ENCODE measurements at regions not wholly inside any gene's neighbourhood (a gene's known extent, or its start where the extent isn't known, plus 50 kb on each side); places are given as distances from the start of the nearest gene placed in this dataset.

DNA sequence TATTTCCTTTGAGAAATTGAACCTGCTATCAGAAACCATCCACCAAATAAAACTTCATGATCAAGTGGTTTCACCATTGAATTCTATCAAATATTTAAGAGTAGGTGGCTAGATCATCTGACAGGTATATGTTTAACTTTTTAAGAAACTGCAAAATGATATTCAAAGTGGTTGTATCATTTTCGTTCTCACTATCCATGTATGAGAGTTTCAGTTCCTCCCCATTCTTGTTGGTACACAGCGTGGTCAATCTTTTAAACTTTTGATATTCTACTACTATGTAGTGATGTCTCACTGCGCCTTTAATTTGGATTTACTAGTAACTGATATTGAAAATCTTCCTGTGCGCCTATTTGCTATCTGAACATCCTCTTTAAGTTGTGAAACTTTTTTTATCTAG, 163.7 kb downstream of the CYB561 start (continued):
- no peak for TF ChIP-seq ZNF318 (IDR thresholded peaks at IDR 0.05; ENCODE audit: borderline replicate concordance in 1 of 2, low read depth in 1 of 2)
- no peak for TF ChIP-seq BDP1 (IDR thresholded peaks at IDR 0.05; ENCODE audit: insufficient read depth, insufficient read length)

DNA sequence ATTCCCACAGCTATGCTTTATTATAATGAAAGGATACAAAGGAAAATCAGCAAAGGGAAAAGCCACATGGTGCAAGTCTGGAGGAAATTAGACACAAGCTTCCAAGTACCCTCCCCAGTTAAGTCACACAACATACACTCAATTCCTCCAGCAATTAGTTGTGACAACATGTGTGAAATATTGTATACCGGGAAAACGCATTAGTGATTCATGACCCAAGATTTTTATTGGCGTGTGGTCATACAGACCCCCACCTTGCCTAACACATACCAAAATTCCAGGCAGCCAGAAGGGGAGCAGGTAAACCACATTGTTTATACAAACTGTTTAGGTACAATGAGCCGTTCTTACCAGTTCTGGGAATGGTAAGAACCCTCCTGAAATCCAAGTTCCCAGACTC, 160.6 kb downstream of the CYB561 start:
- Histone ChIP-seq H3K4me1 (replicated peaks in 1 of 2; ENCODE audit: control insufficient read depth in 2 of 2, insufficient read depth in 2 of 2, low read length in 2 of 2) (no peaks in the 10 kb centered on the region), H3K79me2 (ENCODE audit: control insufficient read depth, insufficient read depth, low read length) (no peaks in the 10 kb centered on the region), H4K20me1 (replicated peaks; ENCODE audit: control insufficient read depth, insufficient read depth, low read length) (no peaks in the 10 kb centered on the region), H3K4me2 (ENCODE audit: insufficient read depth, low read length) (no peak overlapping the region), H3K9me1 (ENCODE audit: control insufficient read depth, insufficient read depth, low read length) (no peaks in the 10 kb centered on the region), H3K4me3 (no peak overlapping the region), H3K27me3 (ENCODE audit: control insufficient read depth in 2 of 2, insufficient read depth in 2 of 2, low read length in 2 of 2) (no peaks in the 10 kb centered on the region), H3K9ac (ENCODE audit: insufficient read depth in 1 of 2, low read depth in 2 of 2, low read length in 2 of 2) (no peak overlapping the region), H3K9me3 (replicated peaks; ENCODE audit: control insufficient read depth, insufficient read depth, low read depth, low read length) (no peaks in the 10 kb centered on the region), H2AFZ (ENCODE audit: low read depth, low read length) (no peak overlapping the region), H3K36me3 (ENCODE audit: control insufficient read depth, insufficient read depth, low read length) (no peaks in the 10 kb centered on the region), H3K27ac (ENCODE audit: extremely low read depth, low read depth, low read length) (no peak overlapping the region)
- no peak for DNase-seq (ENCODE audit: extremely low read depth in 1 of 4, low spot score in 3 of 4)
- FAIRE-seq: no peak
- 19% methylated on average over 4 of the region's 4 CpGs for WGBS (ENCODE audit: insufficient coverage, low coverage, missing lambda C conversion rate)
- ChIA-PET CTCF (ENCODE audit: low intra/inter-chr PET ratio) (no interaction called here), POLR2A (no interaction called here)
- no TSS peak for BruUV-seq (replicated peaks)
- in situ Hi-C loops (cut with MboI) (no loop called here), intact Hi-C loops (cut with micrococcal nuclease) (no loop called here)
- ATAC-seq: no peak
- TF ChIP-seq NRF1 (conservative IDR thresholded peaks at IDR 0.05 in 1 of 2, IDR thresholded peaks at IDR 0.05 in 1 of 2): no peak
- TF ChIP-seq THAP7 (CRISPR knock-in tag; IDR thresholded peaks at IDR 0.05): no peak
- TF ChIP-seq ZNF24 (IDR thresholded peaks at IDR 0.05): no peak
- TF ChIP-seq ZNF75A (CRISPR knock-in tag; IDR thresholded peaks at IDR 0.05): no peak
- TF ChIP-seq ZNF121 (CRISPR knock-in tag; conservative IDR thresholded peaks at IDR 0.05): no peak
- no peak for TF ChIP-seq HOMEZ (CRISPR knock-in tag; IDR thresholded peaks at IDR 0.05)
- TF ChIP-seq SAP30 (IDR thresholded peaks at IDR 0.05; ENCODE audit: borderline replicate concordance, insufficient read depth, low read depth, low read length, poor library complexity, severe bottlenecking): no peak
- TF ChIP-seq ZFP1 (CRISPR knock-in tag; IDR thresholded peaks at IDR 0.05): no peak
- no peak for TF ChIP-seq POLR3G (IDR thresholded peaks at IDR 0.05; ENCODE audit: extremely low read depth, insufficient read length, insufficient replicate concordance)
- TF ChIP-seq HNRNPH1 (optimal IDR thresholded peaks at IDR 0.05; ENCODE audit: low read depth, low read length): no peak
